ENCODE measurements at regions not wholly inside any gene's neighbourhood (a gene's known extent, or its start where the extent isn't known, plus 50 kb on each side); places are given as distances from the start of the nearest gene placed in this dataset.

DNA sequence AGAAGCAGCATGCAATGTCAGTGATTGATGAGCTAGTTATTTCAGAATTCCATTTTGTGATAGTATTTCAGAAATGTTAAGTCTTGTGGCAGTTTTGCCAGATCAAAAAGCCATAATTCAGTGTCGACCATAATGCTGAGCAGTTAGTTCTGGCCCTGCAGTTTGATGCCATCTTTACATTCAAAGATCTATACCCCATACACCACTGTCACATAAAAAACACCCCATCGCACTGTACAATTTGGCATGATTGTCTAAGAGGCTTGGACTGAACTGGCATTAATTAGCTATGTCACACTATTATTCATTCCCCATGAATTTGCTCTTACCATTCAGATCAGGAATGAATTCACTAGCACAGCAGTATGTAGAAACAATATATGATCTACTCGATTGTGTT, 127.7 kb upstream of the EPHA3 start (continued):
- TF ChIP-seq RAD21 (IDR thresholded peaks at IDR 0.05; ENCODE audit: low read length) (no peak), ELF1 (IDR thresholded peaks at IDR 0.05) (no peak)

DNA sequence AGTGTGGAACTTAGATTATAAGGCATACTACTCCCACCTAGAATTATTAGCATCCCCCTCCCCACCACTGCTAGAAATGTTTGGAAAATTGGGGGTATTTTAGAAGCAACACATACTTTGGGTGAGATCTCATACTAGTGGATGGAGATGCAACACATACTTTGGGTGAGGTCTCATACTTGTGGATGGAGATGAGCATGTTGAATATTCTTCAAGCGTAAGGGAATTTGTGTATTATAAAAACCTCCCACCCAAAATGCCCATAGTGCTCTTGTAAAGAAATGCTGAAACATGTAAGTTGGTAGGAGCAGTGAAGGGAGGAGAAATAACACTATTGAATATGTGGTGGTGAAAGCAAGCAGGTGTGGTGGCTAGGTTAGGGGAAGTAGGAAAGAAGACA, 124.0 kb upstream of the EPHA3 start:
- Histone ChIP-seq H3K4me3 (ENCODE audit: low read depth in 2 of 2, low read length in 1 of 2) (no peak overlapping the region), H3K9me3 (no peaks in the 10 kb centered on the region), H3K4me2 (no peak overlapping the region), H4K20me1 (ENCODE audit: insufficient read depth) (no peaks in the 10 kb centered on the region), H3K27ac (ENCODE audit: low read depth in 2 of 2, low read length in 1 of 2) (no peak overlapping the region), H3K4me1 (ENCODE audit: control insufficient read depth in 1 of 2, insufficient read depth in 2 of 2, low read depth in 1 of 2, low read length in 1 of 2) (no peaks in the 10 kb centered on the region), H3K27me3 (ENCODE audit: insufficient read depth) (no peaks in the 10 kb centered on the region), H3K79me2 (ENCODE audit: insufficient read depth) (no peaks in the 10 kb centered on the region), H3F3A (replicated peaks; ENCODE audit: insufficient read depth) (no peaks in the 10 kb centered on the region), H3K36me3 (replicated peaks in 1 of 2; ENCODE audit: control insufficient read depth in 1 of 2, insufficient read depth in 2 of 2, low read length in 1 of 2) (no peaks in the 10 kb centered on the region), H3K9ac (no peak overlapping the region), H3K9me2 (no peaks in the 10 kb centered on the region), H2AFZ (ENCODE audit: low read depth) (no peak overlapping the region)
- ChIA-PET CTCF (no interaction called here), POLR2A (no interaction called here)
- WGBS (ENCODE audit: low lambda C conversion rate), result 12% methylated on average over 1 of the region's 1 CpG
- TF ChIP-seq NRF1 (IDR thresholded peaks at IDR 0.05; ENCODE audit: low read depth, low read length) (no peak), TAF1 (IDR thresholded peaks at IDR 0.05; ENCODE audit: borderline replicate concordance, low read depth, low read length) (no peak), CTCF (IDR thresholded peaks at IDR 0.05) (no peak), MEF2A (IDR thresholded peaks at IDR 0.05; ENCODE audit: borderline replicate concordance, low read depth) (no peak), ZBTB33 (IDR thresholded peaks at IDR 0.05; ENCODE audit: borderline replicate concordance, low read depth) (no peak), NFIC (IDR thresholded peaks at IDR 0.05; ENCODE audit: borderline replicate concordance) (no peak), POLR2AphosphoS5 (IDR thresholded peaks at IDR 0.05; ENCODE audit: low read depth, low read length) (no peak), YY1 (IDR thresholded peaks at IDR 0.05; ENCODE audit: low read depth) (no peak), JUND (IDR thresholded peaks at IDR 0.05) (no peak), EZH2phosphoT487 (IDR thresholded peaks at IDR 0.05; ENCODE audit: borderline replicate concordance, low read depth) (no peak), MAX (IDR thresholded peaks at IDR 0.05; ENCODE audit: low read depth) (no peak)
- TF ChIP-seq, protein P1, sequence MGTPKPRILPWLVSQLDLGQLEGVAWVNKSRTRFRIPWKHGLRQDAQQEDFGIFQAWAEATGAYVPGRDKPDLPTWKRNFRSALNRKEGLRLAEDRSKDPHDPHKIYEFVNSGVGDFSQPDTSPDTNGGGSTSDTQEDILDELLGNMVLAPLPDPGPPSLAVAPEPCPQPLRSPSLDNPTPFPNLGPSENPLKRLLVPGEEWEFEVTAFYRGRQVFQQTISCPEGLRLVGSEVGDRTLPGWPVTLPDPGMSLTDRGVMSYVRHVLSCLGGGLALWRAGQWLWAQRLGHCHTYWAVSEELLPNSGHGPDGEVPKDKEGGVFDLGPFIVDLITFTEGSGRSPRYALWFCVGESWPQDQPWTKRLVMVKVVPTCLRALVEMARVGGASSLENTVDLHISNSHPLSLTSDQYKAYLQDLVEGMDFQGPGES (IDR thresholded peaks at IDR 0.05; ENCODE audit: low read depth, low read length), result no peak
- TF ChIP-seq, protein P2, sequence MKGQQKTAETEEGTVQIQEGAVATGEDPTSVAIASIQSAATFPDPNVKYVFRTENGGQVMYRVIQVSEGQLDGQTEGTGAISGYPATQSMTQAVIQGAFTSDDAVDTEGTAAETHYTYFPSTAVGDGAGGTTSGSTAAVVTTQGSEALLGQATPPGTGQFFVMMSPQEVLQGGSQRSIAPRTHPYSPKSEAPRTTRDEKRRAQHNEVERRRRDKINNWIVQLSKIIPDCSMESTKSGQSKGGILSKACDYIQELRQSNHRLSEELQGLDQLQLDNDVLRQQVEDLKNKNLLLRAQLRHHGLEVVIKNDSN (IDR thresholded peaks at IDR 0.05; ENCODE audit: borderline replicate concordance, low read depth), result no peak
- no peak for DNase-seq
